K562 (cell line): ENCODE measurements at regions not wholly inside any gene's neighbourhood (a gene's known extent, or its start where the extent isn't known, plus 50 kb on each side); places are given as distances from the start of the nearest gene placed in this dataset.

ENCODE experiments used
- ATAC-seq: fragments of 200-7000 bp; cut with Tn5 transposase; 3 replicates; pipeline ENCODE4 v1.9.1; 2020; ENCODE audit warnings: moderate library complexity
- BruUV-seq: library from RNA; stranded (reverse); fragments of 400-500 nt; replicated peaks from 2 replicates; lab custom pipeline; 2021; lab: Mats Ljungman, UMichigan
- CTCF ChIA-PET: fragments of 300-600 bp; formaldehyde crosslinking; extraction: SDS; loops from one replicate; lab custom pipeline; 2021; ENCODE audit warnings: low intra/inter-chr PET ratio; lab: Yijun Ruan, JAX
- POLR2A ChIA-PET: fragments of 300-600, 350-650 bp; sonication (Branson Sonifier 250); formaldehyde crosslinking; extraction: SDS; loops from one replicate; lab custom pipeline; 2021; ENCODE audit warnings: antibody characterized with exemption, inconsistent platforms; lab: Yijun Ruan, JAX
- DNase-seq, 4 experiments: peaks; one replicate each; pipeline versions ENCODE4 v3.0.0 to v3.0.0-alpha.2; 2011 to 2018; ENCODE audit warnings: low spot score in 3 of 4, mixed read lengths in 3 of 4; ENCODE audit errors: extremely low read depth in 1 of 4
- FAIRE-seq: peaks from 2 replicates; lab custom pipeline; 2011; peaks lifted over from hg19 to GRCh38; lab: Jason Lieb, UNC
- H2AFZ ChIP-seq: 2 replicates; pipeline ENCODE4 v1.6.0; 2011; ENCODE audit warnings: low read depth, low read length, control low read depth, inconsistent platforms
- H3K27ac ChIP-seq: fragments of 200-600 bp; 3 replicates; pipeline ENCODE4 v1.8.0; 2011; ENCODE audit warnings: low read depth, mild to moderate bottlenecking, control low read depth, inconsistent platforms, low read length, moderate library complexity, mixed read lengths; ENCODE audit errors: extremely low read depth
- H3K27me3 ChIP-seq, 2 experiments: fragments of 300-600 bp in 1 of 2; 2 replicates in 1 of 2; 3 replicates in 1 of 2; pipeline versions ENCODE4 v1.6.0 to v1.8.0; 2011; ENCODE audit warnings: inconsistent platforms in 2 of 2, low read length in 2 of 2, mild to moderate bottlenecking in 1 of 2, mixed read lengths in 1 of 2, moderate library complexity in 1 of 2; ENCODE audit not compliant: control insufficient read depth in 2 of 2, insufficient read depth in 2 of 2
- H3K36me3 ChIP-seq: fragments of 300-600 bp; 3 replicates; pipeline ENCODE4 v1.8.0; 2011; ENCODE audit warnings: mild to moderate bottlenecking, low read length, inconsistent platforms; ENCODE audit not compliant: control insufficient read depth, insufficient read depth
- H3K4me1 ChIP-seq, 2 experiments: fragments of 200-600 bp in 1 of 2; replicated peaks in 1 of 2; 2 replicates in 1 of 2; 3 replicates in 1 of 2; pipeline versions ENCODE4 v1.5.1 to v1.8.0; 2011; ENCODE audit warnings: inconsistent platforms in 2 of 2, low read length in 2 of 2, mild to moderate bottlenecking in 1 of 2, mixed read lengths in 1 of 2, moderate library complexity in 1 of 2; ENCODE audit not compliant: control insufficient read depth in 2 of 2, insufficient read depth in 2 of 2
- H3K4me2 ChIP-seq: 2 replicates; pipeline ENCODE4 v1.6.1; 2011; ENCODE audit warnings: low read length, control low read depth, inconsistent platforms, mixed read lengths; ENCODE audit not compliant: insufficient read depth
- H3K4me3 ChIP-seq: fragments of 200-600 bp; sonication (generic), shearing (Covaris generic); 2 replicates; pipeline ENCODE4 v1.5.1; 2016; ENCODE audit warnings: control low read depth, inconsistent platforms
- H3K79me2 ChIP-seq: fragments of 200-600 bp; 3 replicates; pipeline ENCODE4 v1.8.0; 2011; ENCODE audit warnings: low read length, inconsistent platforms; ENCODE audit not compliant: control insufficient read depth, insufficient read depth
- H3K9ac ChIP-seq, 2 experiments: 2 replicates each; pipeline versions ENCODE4 v1.6.0 to v1.6.1; 2011; ENCODE audit warnings: low read depth in 2 of 2, low read length in 2 of 2, control low read depth in 1 of 2, inconsistent platforms in 1 of 2, mild to moderate bottlenecking in 1 of 2, mixed read lengths in 1 of 2; ENCODE audit not compliant: insufficient read depth in 1 of 2
- H3K9me1 ChIP-seq: one replicate; pipeline ENCODE4 v1.6.0; 2011; ENCODE audit warnings: inconsistent platforms, mild to moderate bottlenecking, low read length, moderate library complexity; ENCODE audit not compliant: control insufficient read depth, insufficient read depth
- H3K9me3 ChIP-seq: replicated peaks from 2 replicates; pipeline ENCODE4 v1.5.1; 2011; ENCODE audit warnings: low read depth, low read length, inconsistent platforms; ENCODE audit not compliant: control insufficient read depth, insufficient read depth
- H4K20me1 ChIP-seq: replicated peaks from 2 replicates; pipeline ENCODE4 v1.6.1; 2011; ENCODE audit warnings: low read length, inconsistent platforms, mixed read lengths; ENCODE audit not compliant: control insufficient read depth, insufficient read depth
- ARNT ChIP-seq, 2 experiments: fragments of 450-650 bp; IDR thresholded peaks; 2 replicates each; pipeline ENCODE4 v1.6.1; 2016; ENCODE audit warnings: mild to moderate bottlenecking in 1 of 2
- ETV1 ChIP-seq: fragments of 450-650 bp; conservative IDR thresholded peaks from 2 replicates; pipeline ENCODE4 v1.6.1; 2016; ENCODE audit warnings: missing genetic modification characterization, control low read depth, low read depth, missing compliant biosample characterization
- PHB2 ChIP-seq: fragments of 450-650 bp; IDR thresholded peaks from 2 replicates; pipeline ENCODE4 v1.6.1; 2017; ENCODE audit warnings: low read depth
- ZNF785 ChIP-seq: fragments of 250-450 bp; sonication (Bioruptor Pico); IDR thresholded peaks from 2 replicates; pipeline ENCODE4 v1.4.0; 2020; ENCODE audit warnings: mild to moderate bottlenecking
- WGBS: fragments of 100-300 bp; shearing (Covaris generic); methylation state at CpG from one replicate; pipeline ENCODE4 v1.1.6; 2016; ENCODE audit warnings: low coverage, mixed read lengths; ENCODE audit not compliant: insufficient coverage; ENCODE audit errors: missing lambda C conversion rate; 5-methylcytosine and 5-hydroxymethylcytosine counted together
- in situ Hi-C: fragments of 300-500 bp; cut with MboI; formaldehyde crosslinking; loops from 4 replicates; pipeline ENCODE4 v1.15.0; 2018; ENCODE audit warnings: inconsistent platforms, mixed read lengths
- intact Hi-C: fragments of 100-400 bp; cut with micrococcal nuclease; formaldehyde crosslinking; loops from 2 replicates; pipeline ENCODE4 v1.14.2; 2022
- TF ChIP-seq, protein P1 (sequence below), 2 experiments: fragments of 250-450 bp in 1 of 2; fragments of 450-650 bp in 1 of 2; sonication (Bioruptor Pico) in 1 of 2; IDR thresholded peaks; 2 replicates each; pipeline versions ENCODE4 v1.6.1 to v1.8.0; 2016 to 2021; ENCODE audit warnings: mild to moderate bottlenecking in 2 of 2, moderate library complexity in 2 of 2, missing compliant biosample characterization in 1 of 2, missing genetic modification characterization in 1 of 2
- TF ChIP-seq, protein P2 (sequence below): fragments of 250-450 bp; sonication (Bioruptor Pico); IDR thresholded peaks from 2 replicates; pipeline ENCODE4 v1.5.1; 2021; ENCODE audit warnings: mild to moderate bottlenecking

DNA sequence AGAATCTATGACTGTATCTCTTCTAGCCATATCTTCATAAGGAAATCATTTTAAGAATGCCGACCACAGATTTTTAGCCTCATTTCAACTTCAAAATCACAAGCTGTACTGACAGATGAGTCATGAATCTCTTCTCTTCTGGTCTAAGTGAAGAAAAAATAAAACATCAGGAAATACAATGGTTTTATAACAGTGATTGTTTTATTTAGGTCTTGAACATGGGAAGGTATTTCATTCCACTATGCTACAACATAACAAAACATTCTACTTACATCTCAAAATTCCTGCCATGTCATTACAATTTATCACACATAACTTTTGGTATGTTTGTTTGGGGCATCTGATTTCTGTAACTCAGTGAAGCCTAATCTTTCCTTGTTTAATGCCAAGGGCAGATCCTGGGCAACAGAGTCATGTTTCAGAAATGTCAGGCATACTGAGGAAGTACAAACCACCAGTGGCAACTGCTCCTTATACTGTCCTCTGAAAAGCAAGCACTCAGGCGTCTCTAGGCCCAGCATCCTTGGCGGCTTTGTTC is 325.0 kb downstream of the PDHA2 start:
- Histone ChIP-seq H4K20me1 (no peaks in the 10 kb centered on the region), H3K4me3 (no peak overlapping the region), H3K27ac (no peak overlapping the region), H2AFZ (no peak overlapping the region), H3K79me2 (no peaks in the 10 kb centered on the region), H3K4me2 (no peak overlapping the region), H3K27me3 (no peaks in the 10 kb centered on the region), H3K9ac (no peak overlapping the region), H3K9me1 (no peaks in the 10 kb centered on the region), H3K9me3 (no peaks in the 10 kb centered on the region), H3K4me1 (no peaks in the 10 kb centered on the region), H3K36me3 (no peaks in the 10 kb centered on the region)
- BruUV-seq, result no TSS peak
- DNase-seq (no peak), ATAC-seq (no peak), FAIRE-seq (no peak)
- ChIA-PET CTCF (no interaction called here), POLR2A (no interaction called here)
- WGBS, result 10% methylated on average over 3 of the region's 3 CpGs
- TF ChIP-seq, protein P1, sequence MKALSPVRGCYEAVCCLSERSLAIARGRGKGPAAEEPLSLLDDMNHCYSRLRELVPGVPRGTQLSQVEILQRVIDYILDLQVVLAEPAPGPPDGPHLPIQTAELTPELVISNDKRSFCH (CRISPR knock-in tag; IDR thresholded peaks at IDR 0.05), result no peak
- TF ChIP-seq, protein P1 (tag; IDR thresholded peaks at IDR 0.05), result no peak
- TF ChIP-seq ETV1 (tag), result no peak
- TF ChIP-seq ZNF785 (CRISPR knock-in tag), result no peak
- in situ Hi-C loops, result no loop called here
- intact Hi-C loops, result no loop called here

DNA sequence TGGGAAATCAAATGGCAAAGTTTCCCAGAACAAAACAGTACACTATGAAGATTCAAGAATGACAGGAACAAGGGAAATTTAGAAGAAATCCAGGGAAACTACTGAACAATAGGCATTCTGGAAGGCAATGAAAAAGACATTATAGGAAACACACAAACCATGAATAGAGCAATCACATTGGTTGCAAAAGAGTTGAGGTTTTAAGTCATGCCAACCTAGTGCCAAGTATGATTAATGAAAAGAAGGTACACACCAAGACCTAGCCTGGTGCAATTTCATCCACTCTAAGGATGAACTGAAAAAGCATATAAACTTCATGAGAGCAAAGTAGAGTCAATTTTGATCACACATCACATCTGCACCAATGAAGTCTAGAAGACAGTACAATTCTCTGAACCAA is 326.9 kb downstream of the PDHA2 start:
- ChIA-PET CTCF (no interaction called here), POLR2A (no interaction called here)
- Histone ChIP-seq H3K27me3 (no peaks in the 10 kb centered on the region), H3K9me1 (no peaks in the 10 kb centered on the region), H3K36me3 (no peaks in the 10 kb centered on the region), H2AFZ (no peak overlapping the region), H3K9me3 (no peaks in the 10 kb centered on the region), H3K4me3 (no peak overlapping the region), H4K20me1 (no peaks in the 10 kb centered on the region), H3K4me1 (no peaks in the 10 kb centered on the region), H3K79me2 (no peaks in the 10 kb centered on the region), H3K4me2 (no peak overlapping the region), H3K9ac (no peak overlapping the region), H3K27ac (no peak overlapping the region)
- TF ChIP-seq, protein P2, sequence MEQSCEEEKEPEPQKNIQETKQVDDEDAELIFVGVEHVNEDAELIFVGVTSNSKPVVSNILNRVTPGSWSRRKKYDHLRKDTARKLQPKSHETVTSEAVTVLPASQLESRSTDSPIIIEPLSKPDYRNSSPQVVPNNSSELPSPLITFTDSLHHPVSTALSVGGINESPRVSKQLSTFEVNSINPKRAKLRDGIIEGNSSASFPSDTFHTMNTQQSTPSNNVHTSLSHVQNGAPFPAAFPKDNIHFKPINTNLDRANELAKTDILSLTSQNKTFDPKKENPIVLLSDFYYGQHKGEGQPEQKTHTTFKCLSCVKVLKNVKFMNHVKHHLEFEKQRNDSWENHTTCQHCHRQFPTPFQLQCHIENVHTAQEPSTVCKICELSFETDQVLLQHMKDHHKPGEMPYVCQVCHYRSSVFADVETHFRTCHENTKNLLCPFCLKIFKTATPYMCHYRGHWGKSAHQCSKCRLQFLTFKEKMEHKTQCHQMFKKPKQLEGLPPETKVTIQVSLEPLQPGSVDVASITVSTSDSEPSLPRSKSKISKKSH, result no peak
- no peak for TF ChIP-seq PHB2
- TF ChIP-seq ARNT (IDR thresholded peaks at IDR 0.05), result no peak
- in situ Hi-C loops, result no loop called here
- DNase-seq (no peak), ATAC-seq (no peak), FAIRE-seq (no peak)
- no TSS peak for BruUV-seq
- intact Hi-C loops, result no loop called here
